NB4 (cell line): ENCODE measurements at regions not wholly inside any gene's neighbourhood (a gene's known extent, or its start where the extent isn't known, plus 50 kb on each side); places are given as distances from the start of the nearest gene placed in this dataset.

Source experiments
- DNase-seq: peaks from one replicate; pipeline ENCODE4 v3.0.0; 2010; ENCODE audit warnings: low read depth
- H3K4me3 ChIP-seq: one replicate; pipeline ENCODE4 v1.5.1; 2011; ENCODE audit warnings: mild to moderate bottlenecking, low read depth, low read length, moderate library complexity
- MYC ChIP-seq: IDR thresholded peaks from 2 replicates; pipeline ENCODE4 v1.6.1; 2011; ENCODE audit warnings: low read depth, low read length
- POLR2A ChIP-seq: IDR thresholded peaks from 2 replicates; pipeline ENCODE4 v1.6.1; 2011; ENCODE audit warnings: mild to moderate bottlenecking; ENCODE audit not compliant: insufficient read length; ENCODE audit errors: extremely low read depth
- TF ChIP-seq, protein P1 (sequence below): IDR thresholded peaks from 2 replicates; pipeline ENCODE4 v1.6.1; 2011; ENCODE audit warnings: low read depth, low read length
- TF ChIP-seq, protein P2 (sequence below): IDR thresholded peaks from one replicate; pipeline ENCODE4 v1.5.1; 2012; ENCODE audit warnings: low read depth, low read length

DNA sequence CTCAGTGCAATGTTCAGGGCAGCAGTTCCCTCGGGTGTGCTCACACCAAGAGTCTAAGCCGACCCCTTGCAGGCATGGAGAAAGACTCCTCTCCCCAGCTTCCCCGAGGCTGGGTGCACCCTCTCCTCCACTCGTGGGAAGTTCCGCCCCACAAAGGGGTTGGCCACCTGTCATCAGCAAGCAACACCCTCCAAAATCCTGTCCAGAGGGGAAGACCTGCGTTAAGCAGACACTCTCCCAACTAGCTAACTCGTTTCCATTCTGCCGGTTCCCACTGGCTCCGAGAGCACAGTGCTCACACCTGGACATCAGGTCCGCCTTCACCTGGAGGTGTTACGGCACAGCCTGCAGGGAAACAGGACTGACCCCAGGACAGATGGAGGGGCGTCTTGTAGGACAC, 117.9 kb upstream of the IRX4 start:
- no peak for DNase-seq
- no peak for TF ChIP-seq POLR2A
- TF ChIP-seq MYC: no peak
- TF ChIP-seq, protein P1, sequence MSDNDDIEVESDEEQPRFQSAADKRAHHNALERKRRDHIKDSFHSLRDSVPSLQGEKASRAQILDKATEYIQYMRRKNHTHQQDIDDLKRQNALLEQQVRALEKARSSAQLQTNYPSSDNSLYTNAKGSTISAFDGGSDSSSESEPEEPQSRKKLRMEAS: no peak
- TF ChIP-seq, protein P2, sequence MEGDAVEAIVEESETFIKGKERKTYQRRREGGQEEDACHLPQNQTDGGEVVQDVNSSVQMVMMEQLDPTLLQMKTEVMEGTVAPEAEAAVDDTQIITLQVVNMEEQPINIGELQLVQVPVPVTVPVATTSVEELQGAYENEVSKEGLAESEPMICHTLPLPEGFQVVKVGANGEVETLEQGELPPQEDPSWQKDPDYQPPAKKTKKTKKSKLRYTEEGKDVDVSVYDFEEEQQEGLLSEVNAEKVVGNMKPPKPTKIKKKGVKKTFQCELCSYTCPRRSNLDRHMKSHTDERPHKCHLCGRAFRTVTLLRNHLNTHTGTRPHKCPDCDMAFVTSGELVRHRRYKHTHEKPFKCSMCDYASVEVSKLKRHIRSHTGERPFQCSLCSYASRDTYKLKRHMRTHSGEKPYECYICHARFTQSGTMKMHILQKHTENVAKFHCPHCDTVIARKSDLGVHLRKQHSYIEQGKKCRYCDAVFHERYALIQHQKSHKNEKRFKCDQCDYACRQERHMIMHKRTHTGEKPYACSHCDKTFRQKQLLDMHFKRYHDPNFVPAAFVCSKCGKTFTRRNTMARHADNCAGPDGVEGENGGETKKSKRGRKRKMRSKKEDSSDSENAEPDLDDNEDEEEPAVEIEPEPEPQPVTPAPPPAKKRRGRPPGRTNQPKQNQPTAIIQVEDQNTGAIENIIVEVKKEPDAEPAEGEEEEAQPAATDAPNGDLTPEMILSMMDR: no peak
- H3K4me3 ChIP-seq: no peak overlapping the region

DNA sequence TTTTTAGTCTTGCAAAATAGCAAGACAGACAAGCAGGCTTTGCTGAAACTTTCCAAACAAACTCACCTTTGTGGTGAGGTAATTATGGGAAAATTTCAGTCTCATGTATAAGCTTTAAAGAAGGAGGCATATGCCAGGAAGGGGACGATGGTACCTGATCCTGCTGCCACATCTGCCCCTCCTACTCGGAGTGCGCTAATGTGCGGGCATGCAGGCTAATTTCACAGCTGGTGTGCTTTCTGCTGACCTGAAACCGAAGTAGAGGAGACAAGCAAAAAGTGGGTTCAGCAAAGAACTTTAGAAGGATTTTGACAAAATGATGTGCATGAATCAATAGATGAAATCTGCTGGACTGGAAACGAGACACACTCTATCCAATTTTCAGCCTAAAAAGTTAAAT, 117.1 kb upstream of the IRX4 start:
- no peak for TF ChIP-seq POLR2A
- TF ChIP-seq MYC: no peak
- TF ChIP-seq, protein P1: no peak
- TF ChIP-seq, protein P2: no peak
- no peak for DNase-seq
- H3K4me3 ChIP-seq: no peak overlapping the region

DNA sequence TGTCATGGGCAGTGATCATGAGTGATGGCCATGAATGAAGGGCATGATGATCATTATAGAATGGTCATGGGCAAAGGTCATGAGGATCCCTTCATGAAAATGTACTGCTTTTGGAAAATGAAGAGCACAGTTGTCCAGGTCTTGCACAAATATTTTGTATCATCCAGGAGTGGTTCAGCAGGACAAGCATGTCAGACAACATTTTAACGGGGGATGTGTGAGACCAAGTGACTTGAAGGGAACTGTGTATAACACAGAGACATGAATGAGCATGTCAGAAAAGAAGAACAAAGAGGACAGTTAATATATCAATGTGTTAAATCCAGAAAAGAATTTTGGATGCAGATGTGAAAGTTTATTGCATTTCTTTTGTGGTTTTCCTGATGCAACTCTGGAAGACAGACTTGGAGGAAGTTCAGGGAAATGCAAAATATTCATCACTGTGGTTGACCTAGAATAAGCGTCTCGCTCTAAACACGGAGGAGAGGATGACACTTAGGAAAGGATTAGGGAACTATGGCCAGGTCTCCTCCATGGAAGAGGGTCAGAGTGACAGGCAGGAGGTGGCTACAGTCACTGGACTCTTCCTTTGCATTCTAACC, 116.1 kb upstream of the IRX4 start:
- H3K4me3 ChIP-seq: no peak overlapping the region
- no peak for DNase-seq
- TF ChIP-seq, protein P2: no peak
- TF ChIP-seq POLR2A (no peak), MYC (no peak)
- TF ChIP-seq, protein P1: no peak

DNA sequence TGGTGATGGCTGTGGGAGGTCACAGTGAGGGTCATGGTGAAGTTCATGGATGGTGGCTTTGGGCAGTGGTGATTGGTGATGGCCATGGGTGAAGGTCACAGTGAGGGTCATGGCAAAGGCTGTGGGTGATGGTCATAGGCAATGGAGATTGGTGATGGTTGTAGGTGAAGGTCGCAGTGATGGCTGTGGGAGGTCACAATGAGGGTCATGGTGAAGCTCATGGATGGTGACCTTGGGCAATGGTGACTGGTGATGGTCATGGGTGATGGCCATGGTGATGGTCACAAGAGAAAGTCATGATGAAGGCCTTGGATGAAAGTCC, 115.6 kb upstream of the IRX4 start:
- TF ChIP-seq, protein P2: no peak
- TF ChIP-seq MYC (no peak), POLR2A (no peak)
- TF ChIP-seq, protein P1: no peak
- DNase-seq: no peak
- no peak overlapping the region for H3K4me3 ChIP-seq

DNA sequence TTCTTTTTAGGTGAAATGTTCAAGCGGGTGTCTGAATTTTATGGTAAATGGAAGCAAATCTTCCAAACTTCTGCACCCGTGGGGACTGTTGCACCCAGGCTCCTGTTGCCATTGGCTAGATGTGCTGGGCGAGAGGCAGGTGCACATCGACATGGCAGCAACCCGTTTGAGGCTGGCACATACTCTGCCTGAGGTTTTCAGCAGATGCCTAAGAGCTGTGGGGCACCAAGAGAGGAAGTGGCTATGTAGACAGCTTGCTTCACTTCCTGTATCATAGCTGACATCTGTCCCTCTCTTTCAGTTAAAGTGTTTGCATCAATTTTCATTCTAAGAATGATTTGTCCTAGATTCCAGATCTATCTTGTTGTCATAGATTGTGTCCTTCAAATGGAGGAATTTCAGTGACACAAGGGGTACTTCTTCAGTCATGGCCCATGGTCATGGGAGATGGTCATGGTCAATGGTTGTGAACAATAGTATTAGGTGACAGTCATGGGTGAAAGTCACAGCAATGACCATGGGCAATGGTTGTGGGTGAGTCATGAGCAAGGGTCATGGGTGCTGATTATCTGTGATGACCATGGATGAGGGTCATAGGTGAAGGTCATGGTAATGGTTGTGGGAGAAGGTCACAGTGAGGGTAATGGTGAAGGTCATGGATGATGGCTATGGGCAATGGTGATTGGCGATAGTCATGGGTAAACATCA, 115.1 kb upstream of the IRX4 start:
- H3K4me3 ChIP-seq: no peak overlapping the region
- TF ChIP-seq POLR2A (no peak), MYC (peak; percentile 46)
- TF ChIP-seq, protein P1: peak; percentile 53; the same call in 1 of the 2 replicates
- TF ChIP-seq, protein P2: no peak
- DNase-seq: peak; percentile 51
